ENCODE measurements at regions not wholly inside any gene's neighbourhood (a gene's known extent, or its start where the extent isn't known, plus 50 kb on each side); places are given as distances from the start of the nearest gene placed in this dataset.
A peak's percentile ranks its signal among the peaks of the same experiment; 100 is the strongest.
"Not testable (repeated sequence)": the region's sequence is repeated elsewhere in the genome, so short reads cannot be mapped to it uniquely, and the experiment has no call there.

- H3K27me3 Mint-ChIP-seq (ENCODE audit: low read depth): no peaks in the 10 kb centered on the region
- no peaks in the 10 kb centered on the region for H3K9me3 Mint-ChIP-seq
- DNase-seq (no peak), ATAC-seq (no peak)
- H3K4me3 Mint-ChIP-seq: no peak overlapping the region
- H3K36me3 Mint-ChIP-seq (ENCODE audit: insufficient read depth): no peaks in the 10 kb centered on the region
- peaks cover 10% of the 10 kb centered on the region for H3K4me1 Mint-ChIP-seq (ENCODE audit: low read depth)
These were observed 90.6 kb upstream of the AMN1 start for GRCh38 chr12:31819427-31819826.

DNA sequence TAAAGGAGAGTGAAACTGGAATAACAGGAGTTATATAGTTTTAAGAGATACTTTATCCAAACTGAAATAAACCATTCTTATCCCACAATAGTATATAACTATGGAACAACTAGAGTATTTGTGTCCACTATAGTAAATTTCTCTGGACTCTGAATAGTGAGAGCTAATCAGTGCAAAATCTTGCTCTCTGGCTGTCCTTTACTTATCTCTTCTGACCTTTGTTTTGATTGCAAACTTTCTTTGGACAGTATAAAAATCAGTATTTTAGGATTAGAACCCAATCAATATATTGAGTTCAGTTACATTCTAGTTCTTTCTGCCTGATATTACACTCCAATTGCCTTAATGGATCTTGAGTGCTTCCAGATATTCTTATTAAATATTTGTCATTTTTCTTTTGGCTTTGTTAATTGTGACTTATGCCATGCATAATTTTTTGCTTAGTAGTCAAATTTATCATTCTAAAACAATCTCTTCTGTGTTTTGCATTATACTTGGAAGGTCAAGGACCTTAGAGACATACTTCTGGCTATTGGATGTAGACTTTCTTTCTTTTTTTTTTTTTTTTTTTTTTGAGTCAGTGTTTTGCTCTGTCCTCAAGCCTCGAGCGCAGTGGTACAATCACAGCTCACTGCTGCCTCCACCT is 89.9 kb upstream of the AMN1 start:
- no peaks in the 10 kb centered on the region for H3K9me3 Mint-ChIP-seq
- no peak overlapping the region for H3K4me3 Mint-ChIP-seq
- DNase-seq (no peak), ATAC-seq (no peak)
- no peaks in the 10 kb centered on the region for H3K36me3 Mint-ChIP-seq (ENCODE audit: insufficient read depth)
- H3K27me3 Mint-ChIP-seq (ENCODE audit: low read depth): no peaks in the 10 kb centered on the region
- H3K4me1 Mint-ChIP-seq (ENCODE audit: low read depth): peaks cover 7% of the 10 kb centered on the region

GRCh38 chr12:31817120-31817519 is 88.3 kb upstream of the AMN1 start:
- Mint-ChIP-seq H3K4me1 (ENCODE audit: low read depth) (peaks cover 13% of the 10 kb centered on the region), H3K9me3 (no peaks in the 10 kb centered on the region), H3K36me3 (ENCODE audit: insufficient read depth) (no peaks in the 10 kb centered on the region), H3K4me3 (no peak overlapping the region), H3K27me3 (ENCODE audit: low read depth) (no peaks in the 10 kb centered on the region)
- ATAC-seq (no peak), DNase-seq (no peak)

DNA sequence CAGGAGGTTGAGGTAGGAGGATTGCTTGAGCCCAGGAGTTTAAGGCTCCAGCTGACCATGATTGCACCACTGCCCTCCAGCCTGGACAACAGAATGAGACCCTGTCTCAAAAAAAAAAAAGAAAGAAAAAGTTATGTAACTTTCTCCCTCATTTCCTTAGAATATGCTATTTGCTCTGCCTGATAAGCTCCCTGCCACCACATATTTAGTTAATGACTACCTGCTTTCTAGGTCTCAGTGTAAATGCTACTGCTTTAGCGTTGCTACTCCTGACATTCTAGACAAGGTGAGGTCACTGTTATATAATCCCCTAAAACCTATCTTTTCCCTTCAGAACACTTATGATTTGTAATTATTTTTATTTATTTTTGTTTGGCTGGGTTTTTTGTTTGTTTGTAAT is 86.3 kb upstream of the AMN1 start:
- H3K36me3 Mint-ChIP-seq (ENCODE audit: insufficient read depth): no peaks in the 10 kb centered on the region
- ATAC-seq: no peak
- H3K9me3 Mint-ChIP-seq: no peaks in the 10 kb centered on the region
- peaks cover 13% of the 10 kb centered on the region for H3K4me1 Mint-ChIP-seq (ENCODE audit: low read depth)
- DNase-seq: no peak
- no peaks in the 10 kb centered on the region for H3K27me3 Mint-ChIP-seq (ENCODE audit: low read depth)
- no peak overlapping the region for H3K4me3 Mint-ChIP-seq

DNA sequence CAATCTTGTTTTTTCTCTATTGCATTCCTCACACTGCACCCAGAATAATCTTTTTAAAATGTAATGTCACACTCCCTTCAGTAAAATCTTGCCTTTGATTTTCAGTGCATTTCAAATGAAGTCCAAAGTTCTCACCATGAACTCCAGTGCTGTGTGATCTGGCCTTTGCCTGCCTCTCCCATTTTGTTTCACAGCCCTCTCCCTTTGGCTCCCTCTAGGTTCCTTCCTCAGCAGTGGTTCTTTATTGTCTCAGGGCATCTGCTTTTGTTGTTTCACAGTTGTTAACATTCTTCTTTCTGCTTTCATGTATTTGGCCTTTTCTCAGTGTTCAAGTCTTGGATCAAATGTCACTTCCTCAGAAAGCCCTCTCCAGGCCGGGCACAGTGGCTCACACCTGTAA is 84.5 kb upstream of the AMN1 start:
- no peak for DNase-seq
- H3K9me3 Mint-ChIP-seq: no peaks in the 10 kb centered on the region
- H3K36me3 Mint-ChIP-seq (ENCODE audit: insufficient read depth): no peaks in the 10 kb centered on the region
- H3K4me1 Mint-ChIP-seq (ENCODE audit: low read depth): peaks cover 16% of the 10 kb centered on the region
- H3K4me3 Mint-ChIP-seq: no peak overlapping the region
- H3K27me3 Mint-ChIP-seq (ENCODE audit: low read depth): no peaks in the 10 kb centered on the region
- ATAC-seq: no peak

DNA sequence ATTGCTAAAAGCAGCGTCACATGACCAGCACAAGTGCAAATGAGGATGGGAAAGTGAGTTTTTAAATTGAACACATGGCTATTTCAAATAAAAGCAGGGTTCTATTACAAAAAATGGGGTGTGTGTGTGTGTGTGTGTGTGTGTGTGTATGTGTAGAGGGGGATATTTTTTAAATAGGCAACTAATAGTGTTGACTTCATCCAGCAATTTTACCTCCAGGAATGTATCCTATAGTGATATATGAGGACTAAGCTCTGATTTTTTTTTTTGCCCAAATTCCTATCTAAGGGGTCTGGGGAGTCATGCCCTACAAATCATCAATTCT is 78.9 kb upstream of the AMN1 start:
- H3K27me3 Mint-ChIP-seq (ENCODE audit: low read depth): no peaks in the 10 kb centered on the region
- DNase-seq (no peak), ATAC-seq (no peak)
- peaks cover 48% of the 10 kb centered on the region for H3K4me1 Mint-ChIP-seq (ENCODE audit: low read depth)
- peaks cover 2% of the 10 kb centered on the region for H3K36me3 Mint-ChIP-seq (ENCODE audit: insufficient read depth)
- H3K9me3 Mint-ChIP-seq: no peaks in the 10 kb centered on the region
- peak overlapping the region; percentile 4 for H3K4me3 Mint-ChIP-seq

GRCh38 chr12:31807081-31807772 is 78.4 kb upstream of the AMN1 start:
- Mint-ChIP-seq H3K4me1 (ENCODE audit: low read depth) (peaks cover 48% of the 10 kb centered on the region), H3K4me3 (peak overlapping the region; percentile 4)
- DNase-seq (peak; percentile 29), ATAC-seq (peak in 1 of 2 donors; percentile 29)
- H3K36me3 Mint-ChIP-seq (ENCODE audit: insufficient read depth); H3K9me3 Mint-ChIP-seq; H3K27me3 Mint-ChIP-seq (ENCODE audit: low read depth): not testable (repeated sequence)

DNA sequence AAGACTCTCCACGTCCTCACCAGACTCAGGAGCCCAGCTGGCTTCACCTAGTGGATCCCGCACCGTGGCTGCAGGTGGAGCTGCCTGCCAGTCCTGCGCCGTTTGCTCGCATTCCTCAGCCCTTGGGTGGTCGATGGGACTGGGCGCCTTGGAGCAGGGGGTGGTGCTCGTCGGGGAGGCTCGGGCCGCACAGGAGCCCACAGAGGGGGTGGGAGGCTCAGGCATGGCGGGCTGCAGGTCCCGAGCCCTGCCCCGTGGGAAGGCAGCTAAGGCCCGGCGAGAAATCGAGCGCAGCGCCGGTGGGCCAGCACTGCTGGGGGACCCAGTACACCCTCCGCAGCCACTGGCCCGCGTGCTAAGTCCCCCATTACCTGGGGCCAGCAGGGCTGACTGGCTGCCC is 76.9 kb upstream of the AMN1 start:
- not testable (repeated sequence) for ATAC-seq; DNase-seq; H3K36me3 Mint-ChIP-seq (ENCODE audit: insufficient read depth); H3K9me3 Mint-ChIP-seq; H3K27me3 Mint-ChIP-seq (ENCODE audit: low read depth); H3K4me3 Mint-ChIP-seq
- peaks cover 48% of the 10 kb centered on the region for H3K4me1 Mint-ChIP-seq (ENCODE audit: low read depth)

DNA sequence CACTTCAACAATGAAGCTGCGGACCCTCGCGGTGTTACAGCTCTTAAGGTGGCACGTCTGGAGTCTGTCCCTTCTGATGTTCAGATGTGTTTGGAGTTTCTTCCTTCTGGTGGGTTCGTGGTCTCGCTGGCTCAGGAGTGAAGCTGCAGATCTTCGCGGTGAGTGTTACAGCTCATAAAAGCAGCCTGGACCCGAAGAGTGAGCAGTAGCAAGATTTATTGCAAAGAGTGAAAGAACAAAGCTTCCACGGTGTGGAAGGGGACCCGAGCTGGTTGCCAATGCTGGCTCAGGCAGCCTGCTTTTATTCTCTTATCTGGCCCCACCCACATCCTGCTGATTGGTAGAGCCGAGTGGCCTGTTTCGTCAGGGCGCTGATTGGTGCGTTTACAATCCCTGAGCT is 75.9 kb upstream of the AMN1 start:
- H3K27me3 Mint-ChIP-seq (ENCODE audit: low read depth); ATAC-seq; H3K9me3 Mint-ChIP-seq; DNase-seq; H3K36me3 Mint-ChIP-seq (ENCODE audit: insufficient read depth): not testable (repeated sequence)
- peak overlapping the region; percentile 70 for H3K4me3 Mint-ChIP-seq
- H3K4me1 Mint-ChIP-seq (ENCODE audit: low read depth): peaks cover 49% of the 10 kb centered on the region

GRCh38 chr12:31804185-31804504 is 75.3 kb upstream of the AMN1 start:
- Mint-ChIP-seq H3K4me1 (ENCODE audit: low read depth) (peaks cover 47% of the 10 kb centered on the region), H3K27me3 (ENCODE audit: low read depth) (no peaks in the 10 kb centered on the region), H3K36me3 (ENCODE audit: insufficient read depth) (peaks cover 2% of the 10 kb centered on the region), H3K4me3 (peak overlapping the region; percentile 70), H3K9me3 (no peaks in the 10 kb centered on the region)
- peak; percentile 78 to 83 for ATAC-seq
- no peak for DNase-seq

DNA sequence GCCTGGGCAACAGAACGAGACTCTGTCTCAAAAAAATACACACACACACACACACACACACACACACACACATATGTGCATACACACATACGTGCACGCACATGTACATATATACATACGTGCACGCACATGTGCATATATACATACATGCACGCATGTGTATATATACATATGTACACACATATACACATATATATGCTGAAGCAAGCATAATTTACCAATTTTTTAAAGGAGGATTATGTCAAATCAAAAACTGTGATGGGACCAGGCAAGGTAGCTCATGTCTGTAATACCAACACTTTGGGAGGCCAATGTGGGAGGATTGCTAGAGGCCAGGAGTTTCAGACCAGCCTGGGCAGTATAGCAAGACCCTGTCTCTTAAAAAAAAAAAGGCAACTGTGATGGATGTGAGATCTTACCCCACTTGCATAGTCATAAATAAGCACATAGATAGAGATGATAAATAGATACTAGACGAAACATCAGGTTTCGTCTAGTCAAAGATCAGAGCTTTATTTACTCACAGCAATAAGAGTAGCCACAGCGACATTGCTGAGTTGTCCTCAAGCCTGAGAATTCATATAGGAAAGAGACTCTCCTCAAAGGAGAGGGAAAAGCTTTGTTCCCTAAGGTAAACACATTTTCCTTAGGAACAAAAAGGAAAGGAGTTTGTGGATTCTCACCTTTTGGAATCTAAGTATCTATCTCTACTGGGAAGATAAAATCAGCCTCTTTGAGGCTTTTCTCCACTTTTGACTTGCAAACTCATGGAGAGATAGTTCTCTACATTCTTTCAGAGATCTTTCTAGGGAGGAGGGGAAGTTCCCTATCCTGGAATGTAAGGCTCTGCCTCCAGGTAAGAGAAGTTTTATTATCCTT is 74.7 kb upstream of the AMN1 start:
- no peak for DNase-seq
- Mint-ChIP-seq H3K4me3 (peak overlapping the region; percentile 70), H3K36me3 (ENCODE audit: insufficient read depth) (peaks cover 2% of the 10 kb centered on the region), H3K9me3 (no peaks in the 10 kb centered on the region), H3K4me1 (ENCODE audit: low read depth) (peaks cover 47% of the 10 kb centered on the region), H3K27me3 (ENCODE audit: low read depth) (no peaks in the 10 kb centered on the region)
- peak; percentile 41 to 49 for ATAC-seq

GRCh38 chr12:31801872-31802271 is 73.1 kb upstream of the AMN1 start:
- ATAC-seq (no peak), DNase-seq (no peak)
- no peaks in the 10 kb centered on the region for H3K9me3 Mint-ChIP-seq
- H3K4me1 Mint-ChIP-seq (ENCODE audit: low read depth): peaks cover 42% of the 10 kb centered on the region
- no peaks in the 10 kb centered on the region for H3K27me3 Mint-ChIP-seq (ENCODE audit: low read depth)
- no peak overlapping the region for H3K4me3 Mint-ChIP-seq
- H3K36me3 Mint-ChIP-seq (ENCODE audit: insufficient read depth): peaks cover 2% of the 10 kb centered on the region

- peak overlapping the region; percentile 27 for H3K4me3 Mint-ChIP-seq
- peak; percentile 76 to 78 for ATAC-seq
- no peaks in the 10 kb centered on the region for H3K36me3 Mint-ChIP-seq (ENCODE audit: insufficient read depth)
- H3K27me3 Mint-ChIP-seq (ENCODE audit: low read depth): no peaks in the 10 kb centered on the region
- no peak for DNase-seq
- H3K9me3 Mint-ChIP-seq: no peaks in the 10 kb centered on the region
- H3K4me1 Mint-ChIP-seq (ENCODE audit: low read depth): peaks cover 26% of the 10 kb centered on the region
These were observed 68.5 kb upstream of the AMN1 start for GRCh38 chr12:31797230-31797872.

GRCh38 chr12:31796270-31796951 is 67.6 kb upstream of the AMN1 start:
- no peaks in the 10 kb centered on the region for H3K9me3 Mint-ChIP-seq
- no peak overlapping the region for H3K4me3 Mint-ChIP-seq
- no peak for ATAC-seq
- DNase-seq: no peak
- H3K4me1 Mint-ChIP-seq (ENCODE audit: low read depth): peaks cover 28% of the 10 kb centered on the region
- H3K36me3 Mint-ChIP-seq (ENCODE audit: insufficient read depth): no peaks in the 10 kb centered on the region
- H3K27me3 Mint-ChIP-seq (ENCODE audit: low read depth): no peaks in the 10 kb centered on the region

Data from activated T-cell treated with anti-CD3 and anti-CD28 coated beads, Interleukin-2, amount 50 U/mL, for 4 hours (primary cell).